K562 (cell line): ENCODE measurements at regions not wholly inside any gene's neighbourhood (a gene's known extent, or its start where the extent isn't known, plus 50 kb on each side); places are given as distances from the start of the nearest gene placed in this dataset.

Source experiments
- CXXC5 ChIP-seq: fragments of 250-450 bp; sonication (Bioruptor Pico); IDR thresholded peaks from 2 replicates; pipeline ENCODE4 v1.8.0; 2022; ENCODE audit warnings: inconsistent platforms, mild to moderate bottlenecking, moderate library complexity
- GABPA ChIP-seq: fragments of 200-800 bp; sonication (Bioruptor generic); conservative IDR thresholded peaks from 2 replicates; pipeline ENCODE4 v1.6.1; 2016; ENCODE audit warnings: low read depth, missing genetic modification characterization, missing compliant biosample characterization
- HES1 ChIP-seq: fragments of 450-650 bp; IDR thresholded peaks from 2 replicates; pipeline ENCODE4 v1.6.1; 2016; ENCODE audit warnings: low read depth, mild to moderate bottlenecking, moderate library complexity
- NUFIP1 ChIP-seq: fragments of 450-650 bp; IDR thresholded peaks from 2 replicates; pipeline ENCODE4 v1.6.1; 2018; ENCODE audit not compliant: partially characterized antibody
- RFX5 ChIP-seq: IDR thresholded peaks from 2 replicates; pipeline ENCODE4 v1.6.1; 2011; ENCODE audit warnings: low read depth, mild to moderate bottlenecking, improper control_type of control experiment, low read length
- SRSF3 ChIP-seq: fragments of 200-400 bp; formaldehyde crosslinking; IDR thresholded peaks from 2 replicates; pipeline ENCODE4 v1.6.1; 2016; ENCODE audit warnings: mild to moderate bottlenecking, low read length, moderate library complexity; ENCODE audit not compliant: insufficient read depth
- TAF1 ChIP-seq: IDR thresholded peaks from 2 replicates; pipeline ENCODE4 v1.6.1; 2011; ENCODE audit warnings: mild to moderate bottlenecking, low read length, moderate library complexity; ENCODE audit not compliant: insufficient read depth, control insufficient read depth, severe bottlenecking; ENCODE audit errors: extremely low read depth
- ZNF589 ChIP-seq: fragments of 200-800 bp; sonication (Bioruptor generic); IDR thresholded peaks from 2 replicates; pipeline ENCODE4 v1.6.1; 2016; ENCODE audit warnings: low read depth, missing genetic modification characterization, missing compliant biosample characterization
- ZNF696 ChIP-seq: fragments of 250-450 bp; sonication (Bioruptor Pico); conservative IDR thresholded peaks from 2 replicates; pipeline ENCODE4 v1.4.0; 2020; ENCODE audit warnings: mild to moderate bottlenecking, moderate library complexity

GRCh38 chrX:81414630-81415029, 212.7 kb downstream of the SH3BGRL start (continued):
- TF ChIP-seq TAF1 (no peak), NUFIP1 (no peak), HES1 (no peak), CXXC5 (no peak), GABPA (no peak), SRSF3 (no peak), ZNF589 (CRISPR knock-in tag) (no peak), ZNF696 (CRISPR knock-in tag) (no peak), RFX5 (no peak)
- TF ChIP-seq, all 486 proteins: peak for 0
